Lung (tissue), 11 donors: ENCODE measurements at regions not wholly inside any gene's neighbourhood (a gene's known extent, or its start where the extent isn't known, plus 50 kb on each side); places are given as distances from the start of the nearest gene placed in this dataset.

ENCODE experiments used
- ATAC-seq: fragments of 200-7000 bp; cut with Tn5 transposase; one replicate; pipeline ENCODE4 v1.9.1; 2020; ENCODE audit warnings: moderate number of reproducible peaks; ENCODE audit not compliant: insufficient read depth, low FRiP score
- DNase-seq, 3 donors: peaks; one replicate each; pipeline ENCODE4 v3.0.0-alpha.2; 2013 to 2017
- H3K27ac ChIP-seq, 2 donors: one replicate each; pipeline ENCODE4 v1.5.1; 2013; ENCODE audit warnings: mild to moderate bottlenecking in 2 of 2, moderate library complexity in 2 of 2, control low read depth in 1 of 2, inconsistent platforms in 1 of 2, low read depth in 1 of 2, low read length in 1 of 2
- H3K27me3 ChIP-seq, 3 donors: one replicate each; pipeline ENCODE4 v1.5.1; 2013; ENCODE audit warnings: low read length in 2 of 3; ENCODE audit not compliant: control insufficient read depth in 3 of 3, insufficient read depth in 3 of 3
- H3K36me3 ChIP-seq, 4 donors: one replicate each; pipeline ENCODE4 v1.5.1; 2013; ENCODE audit warnings: low read length in 4 of 4, mild to moderate bottlenecking in 1 of 4, moderate library complexity in 1 of 4; ENCODE audit not compliant: control insufficient read depth in 4 of 4, insufficient read depth in 4 of 4
- H3K4me1 ChIP-seq, 5 donors: one replicate each; pipeline ENCODE4 v1.5.1; 2013; ENCODE audit warnings: low read length in 5 of 5, mild to moderate bottlenecking in 2 of 5, moderate library complexity in 1 of 5; ENCODE audit not compliant: control insufficient read depth in 5 of 5, insufficient read depth in 5 of 5
- H3K4me3 ChIP-seq: one replicate; pipeline ENCODE4 v1.5.1; 2013; ENCODE audit warnings: mild to moderate bottlenecking, control low read depth, moderate library complexity
- H3K9ac ChIP-seq, 2 donors: one replicate each; pipeline ENCODE4 v1.5.1; 2013; ENCODE audit warnings: low read length in 2 of 2, control low read depth in 1 of 2; ENCODE audit not compliant: insufficient read depth in 1 of 2
- H3K9me3 ChIP-seq, 4 donors: one replicate each; pipeline ENCODE4 v1.5.1; 2013; ENCODE audit warnings: low read length in 3 of 4, mild to moderate bottlenecking in 1 of 4, moderate library complexity in 1 of 4; ENCODE audit not compliant: control insufficient read depth in 4 of 4, insufficient read depth in 3 of 4
- CTCF ChIP-seq: IDR thresholded peaks from 2 replicates; pipeline ENCODE4 v1.5.1; 2012; ENCODE audit warnings: mild to moderate bottlenecking; ENCODE audit errors: control extremely low read depth, extremely low read depth
- WGBS, 2 donors: extraction: QIAGEN DNeasy Blood & Tissue Kit; methylation state at CpG; one replicate each; pipeline ENCODE4 v1.1.7; 2013; 5-methylcytosine and 5-hydroxymethylcytosine counted together
- donor health status: control.
- donor health status: control.
- donor health status: Bipolar disorder and iron deficiency.
- donor health status: healthy.
- donor health status: DM: yes; HTN: yes; CAD: no.

GRCh38 chr6:98002678-98003077 is 719.7 kb upstream of the MMS22L start:
- ATAC-seq: no peak
- Histone ChIP-seq H3K9me3 (no peaks in the 10 kb centered on the region), H3K36me3 (no peaks in the 10 kb centered on the region), H3K4me3 (no peak overlapping the region), H3K9ac (no peak overlapping the region), H3K4me1 (no peaks in the 10 kb centered on the region), H3K27me3 (no peaks in the 10 kb centered on the region), H3K27ac (no peak overlapping the region)
- TF ChIP-seq CTCF: no peak
- 97 to 98% methylated on average over 1 of the region's 1 CpG for WGBS, 2 donors
- no peak for DNase-seq

- 60 to 66% methylated on average over 6 of the region's 6 CpGs for WGBS, 2 donors
- Histone ChIP-seq H3K4me1 (no peaks in the 10 kb centered on the region), H3K9me3 (no peaks in the 10 kb centered on the region), H3K9ac (no peak overlapping the region), H3K27me3 (no peaks in the 10 kb centered on the region), H3K4me3 (no peak overlapping the region), H3K36me3 (no peaks in the 10 kb centered on the region), H3K27ac (no peak overlapping the region)
- TF ChIP-seq CTCF: no peak
- DNase-seq (no peak), ATAC-seq (no peak)
These were observed 731.6 kb upstream of the MMS22L start for GRCh38 chr6:98014442-98015201.

- TF ChIP-seq CTCF: no peak
- DNase-seq (no peak), ATAC-seq (no peak)
- no peaks in the 10 kb centered on the region for H3K4me1 ChIP-seq
- no peak overlapping the region for H3K4me3 ChIP-seq
- H3K36me3 ChIP-seq: no peaks in the 10 kb centered on the region
- no peak overlapping the region for H3K27ac ChIP-seq
- WGBS, 2 donors: 77 to 87% methylated on average over 4 of the region's 4 CpGs
- no peaks in the 10 kb centered on the region for H3K9me3 ChIP-seq
- no peaks in the 10 kb centered on the region for H3K27me3 ChIP-seq
- no peak overlapping the region for H3K9ac ChIP-seq
These were observed 733.5 kb upstream of the MMS22L start for GRCh38 chr6:98016565-98016964.

- H3K36me3 ChIP-seq: no peaks in the 10 kb centered on the region
- TF ChIP-seq CTCF: no peak
- no peak for DNase-seq
- H3K9ac ChIP-seq: no peak overlapping the region
- no peaks in the 10 kb centered on the region for H3K9me3 ChIP-seq
- H3K27me3 ChIP-seq: no peaks in the 10 kb centered on the region
- no peak overlapping the region for H3K27ac ChIP-seq
- ATAC-seq: no peak
- no peak overlapping the region for H3K4me3 ChIP-seq
- H3K4me1 ChIP-seq: no peaks in the 10 kb centered on the region
- 45 to 60% methylated on average over 2 of the region's 2 CpGs for WGBS, 2 donors
These were observed 737.2 kb upstream of the MMS22L start for GRCh38 chr6:98020222-98020621.
